Activated CD4-positive, CD25-positive, alpha-beta regulatory T cell treated with anti-CD3 and anti-CD28 coated beads, Interleukin-2, amount 50 U/mL, for 24 hours (primary cell): ENCODE measurements at regions not wholly inside any gene's neighbourhood (a gene's known extent, or its start where the extent isn't known, plus 50 kb on each side); places are given as distances from the start of the nearest gene placed in this dataset.
"Not testable (repeated sequence)": the region's sequence is repeated elsewhere in the genome, so short reads cannot be mapped to it uniquely, and the experiment has no call there.

ENCODE experiments used
- ATAC-seq, 2 donors: fragments of 150-1000 bp; cut with Tn5 transposase; one replicate each; pipeline ENCODE4 v1.10.0; 2021; ENCODE audit warnings: mild to moderate bottlenecking in 1 of 2, moderate library complexity in 1 of 2

DNA sequence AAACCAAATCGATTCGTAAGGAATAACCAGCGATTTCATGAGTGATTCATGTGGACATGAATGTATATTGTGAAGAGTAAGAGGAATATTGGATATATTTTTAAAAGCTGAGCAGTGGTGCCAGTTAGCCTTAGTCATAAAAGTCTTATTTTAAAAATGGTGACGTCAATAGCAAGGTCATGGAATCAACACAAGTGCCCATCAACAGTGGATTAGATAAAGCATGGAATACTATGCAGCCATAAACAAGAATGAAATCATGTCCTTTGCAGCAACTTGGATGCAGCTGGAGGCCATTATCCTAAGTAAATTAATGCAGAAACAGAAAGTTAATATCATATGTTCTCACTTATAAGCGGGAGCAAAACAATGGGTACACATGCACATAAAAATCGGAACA is 89.0 kb upstream of the STOX2 start:
- ATAC-seq: no peak

DNA sequence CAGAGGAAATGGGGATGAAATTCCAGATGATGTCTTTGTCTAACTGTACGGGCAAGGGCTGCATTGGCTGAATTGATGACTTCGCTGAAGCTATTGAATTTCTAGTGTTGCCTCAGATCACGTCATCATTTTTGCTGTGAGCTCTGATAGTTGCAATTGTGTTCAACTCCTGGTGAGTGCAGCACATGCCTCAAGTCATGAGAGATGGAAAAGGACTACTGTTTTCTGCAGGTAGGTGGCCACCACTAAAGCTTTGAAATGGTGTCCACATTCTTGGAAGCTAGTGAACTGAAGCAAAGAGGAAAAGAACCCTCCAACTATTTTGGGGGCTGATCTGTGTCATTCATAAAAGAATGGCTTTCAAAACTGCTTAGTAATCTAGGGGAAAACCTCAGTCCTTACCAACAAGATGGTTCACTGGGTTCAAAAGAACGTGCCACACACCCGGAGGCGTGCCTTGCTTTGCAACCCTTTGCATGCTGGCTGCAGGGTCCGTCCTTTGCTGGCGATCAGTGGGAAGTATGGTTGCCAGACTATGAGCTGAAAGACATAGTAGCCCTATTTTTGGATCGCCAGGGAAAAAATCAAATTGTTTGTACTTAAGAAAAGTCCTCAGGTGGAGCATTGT is 88.1 kb upstream of the STOX2 start:
- ATAC-seq: no peak

DNA sequence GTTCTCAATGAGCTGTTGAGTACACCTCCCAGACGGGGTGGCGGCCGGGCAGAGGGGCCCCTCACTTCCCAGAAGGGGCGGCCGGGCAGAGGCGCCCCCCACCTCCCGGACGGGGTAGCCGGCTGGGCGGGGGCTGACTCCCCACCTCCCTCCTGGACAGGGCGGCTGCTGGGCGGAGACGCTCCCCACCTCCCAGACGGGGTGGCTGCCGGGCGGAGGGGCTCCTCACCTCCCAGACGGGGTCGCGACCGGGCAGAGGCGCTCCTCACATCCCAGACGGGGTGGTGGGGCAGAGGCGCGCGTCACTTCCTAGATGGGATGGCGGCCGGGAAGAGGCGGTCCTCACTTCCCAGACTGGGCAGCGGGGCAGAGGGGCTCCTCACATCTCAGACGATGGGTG is 86.5 kb upstream of the STOX2 start:
- not testable (repeated sequence) for ATAC-seq

DNA sequence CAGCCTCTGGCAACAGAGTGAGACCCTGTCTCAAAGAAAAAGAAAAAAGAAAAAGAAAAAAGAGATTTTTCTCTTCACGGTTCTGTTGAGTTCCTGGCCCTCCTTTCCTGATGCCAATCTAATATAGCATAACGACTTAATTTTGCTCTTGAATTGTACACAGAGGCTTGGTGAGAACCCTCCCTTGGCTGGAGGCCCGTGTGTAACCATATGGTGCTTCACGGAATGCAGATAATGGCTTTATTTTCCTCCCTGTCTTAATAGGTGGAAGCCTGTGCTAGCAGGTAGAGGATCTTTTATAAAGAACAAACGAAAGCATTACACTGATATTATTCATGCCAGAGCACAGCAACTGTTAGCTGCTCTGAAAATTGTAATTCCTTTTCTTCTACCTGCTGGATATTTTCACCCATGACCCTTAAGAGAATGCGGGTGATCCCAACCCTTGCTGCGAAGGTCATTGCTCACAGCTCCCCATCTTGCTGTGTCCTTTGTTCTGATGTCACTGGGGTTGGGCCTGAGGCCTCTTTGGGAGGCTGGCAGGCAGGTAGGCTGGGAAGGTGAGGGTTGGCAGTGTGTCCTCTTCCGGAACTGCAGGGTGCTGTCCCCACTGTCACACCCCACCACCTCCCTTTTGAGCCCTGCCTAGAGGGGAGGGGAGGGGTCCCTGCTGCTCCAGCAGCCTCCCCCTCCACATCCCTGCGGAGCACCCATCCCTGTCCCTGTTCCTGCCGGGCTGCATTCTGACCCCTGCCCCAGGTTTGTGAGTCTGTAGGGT is 83.8 kb upstream of the STOX2 start:
- ATAC-seq: no peak

DNA sequence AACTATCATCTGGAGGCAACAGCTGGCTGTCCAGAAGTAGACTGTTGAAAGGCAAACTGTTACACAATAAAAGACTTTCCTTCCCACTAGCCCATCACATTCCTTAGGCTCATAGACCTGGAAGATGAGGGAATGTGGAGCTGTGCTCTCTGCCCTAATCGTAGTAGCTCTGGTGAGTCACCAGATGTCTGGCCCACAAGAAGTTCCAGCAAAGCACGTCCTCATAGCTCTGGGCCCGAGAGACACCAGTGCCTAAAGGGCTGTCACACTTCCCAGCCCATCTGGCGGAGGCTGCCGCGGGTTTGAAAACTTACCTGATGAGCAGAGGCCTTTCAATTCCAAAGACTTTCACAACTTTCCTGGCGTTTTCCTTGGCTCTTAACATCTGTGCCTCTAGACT is 81.7 kb upstream of the STOX2 start:
- no peak for ATAC-seq

DNA sequence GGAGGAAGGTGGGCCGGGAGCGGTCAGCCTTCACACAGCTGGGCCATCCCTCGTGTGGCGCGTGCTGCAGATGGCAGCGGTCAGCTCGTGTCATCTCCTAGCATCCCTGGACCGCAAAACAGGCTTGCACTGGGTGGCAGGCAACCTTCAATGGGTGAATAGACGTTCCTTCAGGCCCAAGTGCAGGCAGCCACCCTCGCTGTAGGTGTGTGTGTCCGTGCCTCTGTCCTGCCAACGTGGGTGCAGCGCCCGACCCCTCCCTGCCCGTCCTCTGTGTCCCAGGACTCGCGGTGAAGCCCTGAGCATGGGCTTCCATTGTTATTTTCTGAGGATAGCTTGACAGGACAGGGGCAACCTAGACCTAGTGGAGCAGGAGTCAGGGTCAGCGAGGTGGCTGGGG is 79.8 kb upstream of the STOX2 start:
- no peak for ATAC-seq

DNA sequence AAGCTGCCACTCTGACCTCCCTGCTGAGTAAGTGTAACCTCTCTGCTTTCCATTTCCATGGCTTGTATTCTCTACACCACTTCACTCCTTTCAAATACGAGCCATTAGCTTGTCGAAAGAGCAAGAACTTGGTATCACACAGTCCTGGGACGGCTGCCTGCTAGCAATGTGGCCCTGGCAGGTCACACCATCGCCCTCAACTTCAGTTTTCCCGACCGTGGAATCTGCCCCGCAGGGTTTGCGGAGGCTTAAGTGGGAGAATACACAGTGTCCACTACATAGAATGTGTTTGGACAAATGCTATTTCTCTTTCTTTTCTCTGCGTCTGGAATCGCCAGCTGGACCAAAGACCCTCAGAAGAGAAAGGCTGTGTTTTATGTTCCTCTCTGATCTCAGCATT is 78.6 kb upstream of the STOX2 start:
- ATAC-seq: no peak

DNA sequence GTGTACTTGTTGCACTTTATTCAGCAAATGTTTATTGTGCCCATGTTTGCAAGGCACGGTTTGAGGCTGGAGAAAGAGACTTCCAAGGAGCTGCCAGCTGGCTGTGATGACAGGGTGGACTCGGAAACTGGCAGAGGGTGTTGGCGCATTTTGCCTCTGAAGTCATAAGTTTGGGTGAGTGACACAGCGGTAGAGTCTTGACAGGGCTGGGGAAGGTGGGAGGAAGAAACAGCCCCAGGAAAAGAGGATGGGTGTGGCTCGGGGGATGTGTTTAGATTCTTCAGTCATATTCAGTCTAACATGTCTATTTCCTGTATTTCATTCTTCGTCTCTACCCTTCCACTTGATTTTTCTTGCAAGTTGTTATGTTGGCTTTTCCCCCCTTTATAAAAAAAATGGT is 77.0 kb upstream of the STOX2 start:
- no peak for ATAC-seq

DNA sequence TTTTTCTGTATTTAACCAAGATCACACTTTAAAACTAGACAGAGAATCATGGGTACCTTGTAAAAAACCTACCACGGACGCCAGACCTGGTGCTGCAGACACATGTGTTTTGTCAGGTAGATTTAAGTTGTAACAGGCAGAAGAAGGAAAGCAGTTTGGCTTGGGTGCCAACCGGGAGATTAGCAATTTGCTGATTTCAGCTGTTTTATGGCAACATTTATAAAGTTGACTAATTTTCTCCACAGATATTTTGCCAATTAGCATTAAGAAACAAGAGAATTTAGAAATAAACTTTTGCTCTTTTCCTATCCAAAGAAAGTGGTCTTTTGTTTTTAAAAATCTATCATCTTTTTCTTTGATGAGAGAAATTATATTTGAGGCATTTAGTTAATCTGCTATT is 76.3 kb upstream of the STOX2 start:
- ATAC-seq: no peak

DNA sequence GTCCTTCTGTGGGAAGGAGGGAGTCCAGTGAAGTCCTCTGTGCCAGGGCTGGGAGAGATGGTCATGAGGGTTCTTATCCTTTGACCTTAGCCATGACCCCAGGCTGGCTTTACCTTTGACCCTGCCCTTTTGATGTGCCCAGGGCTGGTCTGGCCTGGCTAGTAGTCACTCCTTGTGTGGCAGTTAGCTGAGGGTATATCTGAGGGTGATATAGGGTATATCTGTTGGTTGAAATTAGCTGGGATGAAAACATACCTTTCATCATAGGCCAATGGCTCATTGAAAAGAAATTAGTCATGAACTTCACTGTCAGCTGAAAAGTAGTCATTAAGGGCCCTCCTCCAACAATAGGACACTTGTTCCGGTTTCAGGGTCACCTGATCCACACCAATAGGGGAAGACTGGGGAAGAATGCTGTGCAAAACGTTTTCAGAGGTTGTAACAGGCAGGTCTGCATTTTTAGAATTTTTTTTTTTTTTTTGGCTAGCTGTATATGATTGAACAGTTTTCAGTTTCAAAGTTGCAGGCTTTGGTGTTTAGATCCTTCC is 74.6 kb upstream of the STOX2 start:
- no peak for ATAC-seq

DNA sequence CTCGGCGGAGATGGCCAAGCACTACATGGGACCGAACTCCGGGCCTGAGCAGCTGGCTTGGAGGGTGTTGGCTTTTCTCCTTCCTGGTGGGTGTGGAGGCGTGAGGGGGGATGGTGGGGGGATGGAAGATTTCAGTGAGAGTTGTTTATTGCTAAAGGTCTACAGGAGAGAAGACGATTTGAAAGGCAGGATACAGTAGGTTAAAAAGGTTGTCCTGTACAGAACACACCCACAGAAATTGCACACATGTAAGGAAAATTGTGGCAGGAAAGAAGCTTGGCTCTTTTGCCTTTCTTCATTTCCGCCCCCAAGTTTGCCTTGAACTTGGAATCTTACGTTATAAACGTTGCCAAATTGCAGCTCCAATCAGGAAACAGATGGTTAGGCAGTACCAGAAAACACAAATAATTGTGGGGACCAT is 74.1 kb upstream of the STOX2 start:
- ATAC-seq: no peak

DNA sequence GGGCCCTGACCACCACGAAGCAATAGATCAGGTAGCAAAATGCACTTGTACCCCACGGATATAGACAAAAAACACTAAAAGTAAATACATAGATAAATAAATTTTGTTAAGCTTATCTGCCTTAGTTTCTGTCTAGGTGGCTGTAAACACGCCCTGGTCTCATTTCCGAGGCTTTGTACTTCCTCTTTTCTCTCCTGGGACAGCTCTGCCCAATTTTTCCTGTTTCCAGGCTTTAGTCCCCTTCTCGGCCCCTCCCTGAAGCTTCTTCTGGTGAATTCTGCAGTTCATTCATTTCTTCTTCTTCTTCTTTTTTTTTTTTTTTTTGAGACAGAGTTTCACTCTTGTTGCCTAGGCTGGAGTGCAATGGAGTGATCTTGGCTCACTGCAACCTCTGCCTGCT is 73.4 kb upstream of the STOX2 start:
- ATAC-seq: no peak

DNA sequence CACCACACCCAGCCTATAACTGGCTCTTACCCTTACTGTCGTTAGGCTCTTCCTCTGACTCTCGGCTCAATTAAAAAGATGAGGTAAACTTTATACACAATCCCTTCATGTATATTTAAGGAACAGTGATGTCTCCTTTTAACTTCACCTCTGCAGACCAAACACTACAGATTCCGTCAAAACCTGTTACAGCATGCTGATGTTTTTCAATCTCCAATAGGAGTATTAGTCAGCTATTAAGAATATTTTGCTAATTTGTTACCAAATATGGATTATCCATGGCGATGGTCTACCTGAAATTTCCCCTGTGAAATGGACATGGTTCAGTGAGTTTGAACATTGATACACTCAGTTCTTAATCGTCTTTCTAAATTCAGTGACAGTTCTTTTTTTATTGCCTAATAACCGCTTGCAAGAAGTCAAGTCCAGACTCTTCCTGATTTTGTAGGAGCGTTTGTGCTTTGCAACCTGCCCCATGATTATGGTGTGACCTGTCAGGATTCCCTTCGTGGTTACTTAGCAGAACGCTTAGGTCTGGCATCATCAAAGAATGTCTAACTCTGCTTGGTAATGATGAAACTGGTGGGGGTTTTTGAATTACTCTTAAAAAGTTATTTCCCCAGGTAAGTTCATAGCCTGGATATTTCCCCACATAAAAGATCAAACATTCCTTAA is 72.2 kb upstream of the STOX2 start:
- no peak for ATAC-seq

DNA sequence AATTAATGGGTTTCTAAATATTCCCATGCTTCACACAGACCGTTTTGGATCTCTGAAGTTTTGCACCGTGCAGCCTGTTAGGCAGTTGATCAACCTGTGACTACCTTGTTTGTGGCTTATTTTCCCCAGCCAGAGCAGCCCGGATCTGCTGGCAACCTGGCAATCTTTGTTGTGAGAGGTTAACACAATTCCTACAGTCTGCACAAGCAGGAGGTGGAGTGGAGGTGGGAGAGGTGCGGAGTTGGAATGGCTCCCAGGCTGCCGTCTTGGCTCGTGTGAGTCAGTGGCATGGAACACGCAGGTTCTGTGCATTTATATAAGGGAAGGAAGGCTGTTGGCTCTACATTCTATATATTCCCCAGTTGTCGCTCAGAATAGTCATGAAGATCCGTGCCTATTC is 70.9 kb upstream of the STOX2 start:
- no peak for ATAC-seq

DNA sequence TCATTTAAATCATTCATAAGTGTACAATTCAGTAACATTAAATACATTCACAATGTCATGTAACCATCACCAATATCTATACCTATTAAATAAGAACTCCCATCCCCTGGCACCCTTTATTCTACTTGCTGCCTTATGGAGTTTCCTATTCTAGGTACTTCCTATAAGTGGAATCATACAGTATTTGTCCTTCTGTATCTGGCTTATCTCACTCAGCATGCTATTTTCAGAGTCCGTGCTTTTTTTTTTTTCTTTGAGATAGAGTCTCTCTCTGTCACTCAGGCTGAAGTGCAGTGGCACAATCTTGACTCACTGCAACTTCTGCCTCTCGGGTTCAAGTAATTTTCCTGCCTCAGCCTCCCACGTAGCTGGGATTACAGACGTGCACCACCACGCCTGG is 67.9 kb upstream of the STOX2 start:
- ATAC-seq: no peak

DNA sequence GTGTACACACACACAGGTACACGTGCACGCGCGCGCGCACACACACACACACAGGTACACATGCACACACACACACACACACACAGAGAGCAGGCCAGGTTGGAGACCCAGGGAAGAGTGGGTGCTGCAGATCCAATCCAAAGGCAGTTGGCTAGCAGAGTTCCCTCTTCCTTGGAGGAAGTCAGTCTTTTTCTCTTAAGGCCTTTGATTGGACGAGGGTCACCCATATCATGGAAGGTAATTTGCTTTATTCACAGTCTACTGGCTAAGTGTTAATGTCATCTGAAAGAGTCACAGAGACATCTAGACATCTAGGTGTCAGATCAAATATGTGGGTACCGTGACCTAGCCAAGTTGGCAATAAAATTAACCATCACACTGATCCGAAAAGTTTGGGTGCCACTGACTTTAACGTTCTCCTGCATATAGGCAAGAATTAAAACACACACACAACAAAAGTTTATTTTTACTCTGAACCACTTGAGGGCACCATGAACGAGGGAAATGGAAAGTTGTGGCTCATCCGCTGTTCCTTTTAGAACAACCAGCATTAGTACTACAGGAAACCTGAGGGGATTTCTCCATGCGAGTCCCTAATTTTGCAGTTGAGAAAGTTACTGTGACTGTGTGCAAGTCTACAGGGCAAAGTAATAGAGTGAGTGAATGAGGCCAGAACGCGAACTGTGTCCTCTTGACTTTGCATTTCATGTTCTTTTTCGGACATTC is 66.0 kb upstream of the STOX2 start:
- ATAC-seq: no peak

DNA sequence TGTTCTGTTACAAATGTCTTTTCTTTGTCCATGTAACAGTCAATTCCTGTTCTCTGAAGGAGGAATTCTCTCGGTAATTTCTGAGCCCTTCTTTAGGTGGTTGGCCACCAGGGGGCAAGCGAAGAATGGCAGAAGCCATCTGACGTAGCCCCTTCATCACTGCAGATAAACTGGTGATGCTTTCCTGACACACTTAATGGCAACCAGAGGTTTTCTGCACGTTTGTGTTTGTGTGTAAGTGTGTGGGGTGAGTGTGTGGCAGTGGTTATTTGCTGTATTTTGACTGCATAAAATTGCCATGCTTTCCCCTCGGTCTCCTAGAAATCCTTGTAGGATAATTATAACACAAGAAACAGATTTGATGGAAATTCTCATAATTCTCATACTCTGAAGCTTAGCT is 64.8 kb upstream of the STOX2 start:
- peak in 1 of 2 donors; percentile 48 for ATAC-seq

DNA sequence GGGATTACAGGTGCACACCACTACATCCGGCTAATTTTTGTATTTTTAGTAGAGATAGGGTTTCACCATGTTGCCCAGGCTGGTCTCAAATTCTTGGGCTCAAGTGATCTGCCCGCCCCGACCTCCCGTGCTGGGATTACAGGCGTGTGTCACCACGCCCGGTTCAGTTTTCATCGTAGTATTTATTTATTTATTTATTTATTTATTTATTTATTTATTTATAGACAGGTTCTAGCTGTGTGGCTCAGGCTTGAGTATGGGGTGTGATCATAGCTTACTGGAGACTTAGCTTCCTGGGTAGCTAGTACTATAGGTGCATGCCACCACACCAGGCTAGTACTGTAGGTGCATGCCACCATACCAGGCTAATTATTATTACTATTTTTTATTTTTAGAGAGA is 64.1 kb upstream of the STOX2 start:
- no peak for ATAC-seq

DNA sequence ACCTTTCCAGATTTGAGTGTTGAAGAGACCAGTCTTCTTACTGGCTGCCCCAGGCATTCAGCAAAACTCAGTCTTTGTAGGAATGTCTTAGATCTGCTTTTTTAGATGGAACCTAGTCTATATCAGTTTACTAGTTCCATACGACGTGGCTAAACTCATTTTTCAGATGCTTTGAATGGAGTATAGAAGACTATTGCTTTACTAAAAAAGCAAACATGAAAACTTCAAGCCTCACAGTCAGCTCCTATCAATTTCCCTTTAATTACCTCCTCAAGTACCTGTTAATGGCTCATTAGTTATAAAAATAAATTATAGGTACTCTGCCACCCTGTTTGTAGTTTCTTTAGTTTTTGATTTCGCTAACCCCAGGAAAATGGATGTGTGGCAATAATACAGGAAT is 63.0 kb upstream of the STOX2 start:
- no peak for ATAC-seq

DNA sequence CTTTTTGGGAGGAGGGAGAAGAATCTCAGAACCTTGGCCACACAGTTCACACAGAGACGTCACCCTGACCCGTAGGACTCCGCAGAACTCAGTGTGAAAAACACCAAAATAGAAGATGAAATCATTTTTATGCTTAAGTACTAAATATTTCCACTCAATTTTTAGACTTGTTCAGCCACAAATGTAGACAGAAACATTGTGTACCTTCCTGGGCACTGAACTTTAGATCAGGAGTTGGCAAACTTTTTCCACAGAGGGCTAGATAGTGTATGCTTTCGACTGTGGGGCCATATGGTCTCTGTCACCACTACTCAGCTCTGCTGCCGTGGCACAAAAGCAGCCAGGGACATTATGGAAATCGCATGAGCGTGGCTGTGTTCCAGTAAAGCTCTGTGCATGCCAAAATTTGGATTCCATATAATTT is 61.8 kb upstream of the STOX2 start:
- ATAC-seq: no peak

DNA sequence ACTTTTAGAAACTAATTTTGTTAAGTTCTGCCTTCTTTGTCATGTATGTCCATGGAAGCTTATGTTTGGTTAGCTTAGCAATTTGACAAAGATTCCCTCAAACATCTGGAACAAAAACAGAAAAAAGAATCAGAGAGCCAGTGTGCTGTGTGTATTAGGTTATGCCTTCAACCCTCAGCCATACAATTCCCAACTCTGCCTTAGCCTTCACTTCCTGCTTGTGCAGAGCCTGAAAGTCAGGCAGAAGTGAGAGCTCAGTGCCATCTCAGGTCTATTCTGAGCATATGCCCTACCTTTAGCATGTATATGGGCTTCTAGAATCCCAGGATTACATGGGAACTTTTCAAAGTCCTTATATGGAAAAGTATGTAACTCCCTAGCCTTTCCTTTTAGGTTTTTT is 58.2 kb upstream of the STOX2 start:
- ATAC-seq: no peak

DNA sequence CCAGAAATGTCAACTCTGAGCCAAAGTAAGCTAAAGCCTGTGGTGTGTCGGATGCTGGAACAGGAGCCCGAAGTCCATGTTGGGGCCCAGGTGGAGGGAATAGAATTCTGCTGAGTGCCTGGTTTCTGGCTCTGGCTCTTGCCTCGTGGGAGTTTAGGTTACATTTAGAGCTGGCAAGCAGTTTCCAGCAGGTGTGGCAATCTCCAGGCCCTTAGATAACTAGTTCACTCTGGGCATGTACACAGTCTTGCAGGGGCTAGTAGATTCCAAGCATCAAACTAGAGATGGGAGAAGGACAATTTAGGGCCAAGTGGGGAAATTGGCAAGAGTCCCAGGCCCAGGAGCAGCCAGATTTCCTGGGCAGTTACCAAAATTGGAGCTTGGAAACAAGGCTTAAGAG is 56.3 kb upstream of the STOX2 start:
- no peak for ATAC-seq

DNA sequence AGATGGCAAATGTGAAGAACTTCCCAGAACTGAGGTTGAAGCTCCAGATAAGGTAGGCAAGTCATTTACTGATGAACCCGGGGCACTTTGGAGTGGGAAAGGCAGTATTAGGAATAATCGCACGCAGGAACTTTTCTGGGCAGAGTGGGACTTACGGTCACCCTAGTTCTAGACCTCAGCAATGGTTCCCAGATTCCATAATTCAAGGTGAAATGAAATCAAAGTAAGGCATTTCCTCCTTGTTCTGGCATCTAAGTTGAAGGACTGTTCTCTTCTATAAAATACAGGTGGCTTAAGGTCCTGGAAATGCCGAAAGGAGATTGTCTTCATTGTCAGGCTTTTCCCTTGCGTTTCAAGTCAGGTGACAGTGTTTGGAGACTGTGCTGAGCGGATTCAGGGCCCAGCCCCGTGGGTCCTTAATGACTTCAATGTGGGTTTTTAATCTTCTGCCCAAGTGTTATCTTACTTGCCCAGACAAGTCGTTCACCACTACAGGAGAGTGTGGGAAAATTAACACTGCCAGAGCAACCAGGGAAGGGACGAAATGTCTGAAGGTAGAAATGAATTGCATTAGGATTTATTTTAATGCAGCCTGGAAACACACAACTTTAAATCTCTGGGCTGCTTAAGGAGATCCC is 52.1 kb upstream of the STOX2 start:
- no peak for ATAC-seq
